ENCODE measurements at regions not wholly inside any gene's neighbourhood (a gene's known extent, or its start where the extent isn't known, plus 50 kb on each side); places are given as distances from the start of the nearest gene placed in this dataset.

DNA sequence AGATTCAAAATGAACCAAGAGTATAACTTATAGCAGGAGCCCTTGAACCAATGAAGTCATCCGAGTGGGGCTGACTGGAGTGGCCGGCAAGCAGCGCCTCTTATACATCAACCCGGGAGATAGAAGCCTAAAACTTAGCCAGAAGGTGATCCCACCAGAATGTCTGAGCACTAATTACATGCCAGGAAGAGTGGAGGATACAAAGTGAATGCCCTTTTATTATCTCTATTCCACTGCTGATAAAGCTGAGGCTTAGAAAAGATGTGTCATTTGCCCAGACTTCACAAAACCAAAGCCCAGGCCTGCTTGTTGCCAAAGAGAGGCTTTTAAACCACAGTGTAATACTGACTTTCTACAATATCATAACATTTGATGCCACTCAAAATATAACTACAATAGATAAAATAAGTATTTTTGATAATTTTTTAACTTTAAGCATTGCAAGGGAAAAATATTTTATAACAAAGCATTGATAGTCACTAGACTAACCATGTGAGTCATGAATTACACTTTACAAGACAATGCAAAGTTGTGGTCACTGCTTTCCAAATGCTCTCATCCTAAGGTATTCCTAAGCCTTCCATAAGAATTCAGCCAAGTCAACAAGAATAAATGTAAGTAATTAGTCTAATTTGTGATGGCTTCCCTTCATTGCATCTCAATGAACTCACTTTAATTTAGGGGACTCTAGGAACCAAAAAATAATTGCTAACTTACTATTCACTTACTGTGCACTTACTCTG is 58.6 kb upstream of the ARID5B start:
- Histone ChIP-seq H3K4me3 (no peak overlapping the region), H3K27me3 (ENCODE audit: control insufficient read depth in 3 of 3, insufficient read depth in 3 of 3, low read length in 2 of 3) (no peaks in the 10 kb centered on the region), H3K4me1 (ENCODE audit: control insufficient read depth in 5 of 5, insufficient read depth in 5 of 5, low read length in 5 of 5) (peaks cover 0 to 4% (median 0%) of the 10 kb centered on the region in 5 donors), H3K36me3 (ENCODE audit: control insufficient read depth in 4 of 4, insufficient read depth in 4 of 4, low read length in 4 of 4) (no peaks in the 10 kb centered on the region), H3K9me3 (ENCODE audit: control insufficient read depth in 4 of 4, insufficient read depth in 3 of 4, low read length in 3 of 4) (no peaks in the 10 kb centered on the region), H3K9ac (ENCODE audit: insufficient read depth in 1 of 2, low read length in 2 of 2) (no peak overlapping the region), H3K27ac (ENCODE audit: low read depth in 1 of 2, low read length in 1 of 2) (no peak overlapping the region)
- DNase-seq (no peak), ATAC-seq (ENCODE audit: insufficient read depth, low FRiP score) (no peak)
- 91 to 97% methylated on average over 4 of the region's 4 CpGs for WGBS, 2 donors
- TF ChIP-seq, protein P1, sequence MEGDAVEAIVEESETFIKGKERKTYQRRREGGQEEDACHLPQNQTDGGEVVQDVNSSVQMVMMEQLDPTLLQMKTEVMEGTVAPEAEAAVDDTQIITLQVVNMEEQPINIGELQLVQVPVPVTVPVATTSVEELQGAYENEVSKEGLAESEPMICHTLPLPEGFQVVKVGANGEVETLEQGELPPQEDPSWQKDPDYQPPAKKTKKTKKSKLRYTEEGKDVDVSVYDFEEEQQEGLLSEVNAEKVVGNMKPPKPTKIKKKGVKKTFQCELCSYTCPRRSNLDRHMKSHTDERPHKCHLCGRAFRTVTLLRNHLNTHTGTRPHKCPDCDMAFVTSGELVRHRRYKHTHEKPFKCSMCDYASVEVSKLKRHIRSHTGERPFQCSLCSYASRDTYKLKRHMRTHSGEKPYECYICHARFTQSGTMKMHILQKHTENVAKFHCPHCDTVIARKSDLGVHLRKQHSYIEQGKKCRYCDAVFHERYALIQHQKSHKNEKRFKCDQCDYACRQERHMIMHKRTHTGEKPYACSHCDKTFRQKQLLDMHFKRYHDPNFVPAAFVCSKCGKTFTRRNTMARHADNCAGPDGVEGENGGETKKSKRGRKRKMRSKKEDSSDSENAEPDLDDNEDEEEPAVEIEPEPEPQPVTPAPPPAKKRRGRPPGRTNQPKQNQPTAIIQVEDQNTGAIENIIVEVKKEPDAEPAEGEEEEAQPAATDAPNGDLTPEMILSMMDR (IDR thresholded peaks at IDR 0.05; ENCODE audit: control extremely low read depth, extremely low read depth), result no peak

DNA sequence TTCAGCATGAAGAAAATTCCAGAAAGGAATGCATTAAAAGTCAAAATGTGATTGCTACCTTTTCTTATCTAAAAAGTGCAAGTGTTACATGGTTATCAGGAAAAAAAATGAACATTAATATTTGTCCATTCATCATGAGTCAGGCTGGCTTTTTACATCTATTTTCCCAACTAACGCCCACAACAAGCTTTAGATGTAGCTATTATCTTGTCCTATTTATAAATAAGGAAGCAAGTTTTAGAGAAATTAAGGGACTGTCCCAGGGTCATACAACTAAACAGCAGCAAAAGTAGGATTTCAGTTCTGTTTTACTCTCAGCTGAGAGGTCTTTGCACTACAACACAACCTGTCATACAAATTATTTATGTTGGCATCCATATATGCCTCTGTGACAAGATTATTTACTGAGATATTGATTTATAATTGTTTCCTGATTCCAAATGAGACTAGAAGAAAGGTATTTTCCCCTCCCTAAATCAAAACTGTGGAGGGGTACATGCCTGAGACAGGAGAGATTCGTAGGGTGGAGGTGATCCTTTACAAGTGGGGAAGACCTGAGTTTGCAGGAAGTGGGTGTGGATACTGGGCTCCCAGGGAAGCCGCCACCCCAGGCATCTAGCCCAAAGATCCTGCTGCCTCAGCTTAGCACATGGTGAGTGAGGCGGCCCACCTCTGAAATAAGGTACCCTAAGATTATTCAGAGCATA is 57.2 kb upstream of the ARID5B start:
- TF ChIP-seq, protein P1 (IDR thresholded peaks at IDR 0.05; ENCODE audit: control extremely low read depth, extremely low read depth), result no peak
- 90 to 91% methylated on average over 4 of the region's 4 CpGs for WGBS, 2 donors

DNA sequence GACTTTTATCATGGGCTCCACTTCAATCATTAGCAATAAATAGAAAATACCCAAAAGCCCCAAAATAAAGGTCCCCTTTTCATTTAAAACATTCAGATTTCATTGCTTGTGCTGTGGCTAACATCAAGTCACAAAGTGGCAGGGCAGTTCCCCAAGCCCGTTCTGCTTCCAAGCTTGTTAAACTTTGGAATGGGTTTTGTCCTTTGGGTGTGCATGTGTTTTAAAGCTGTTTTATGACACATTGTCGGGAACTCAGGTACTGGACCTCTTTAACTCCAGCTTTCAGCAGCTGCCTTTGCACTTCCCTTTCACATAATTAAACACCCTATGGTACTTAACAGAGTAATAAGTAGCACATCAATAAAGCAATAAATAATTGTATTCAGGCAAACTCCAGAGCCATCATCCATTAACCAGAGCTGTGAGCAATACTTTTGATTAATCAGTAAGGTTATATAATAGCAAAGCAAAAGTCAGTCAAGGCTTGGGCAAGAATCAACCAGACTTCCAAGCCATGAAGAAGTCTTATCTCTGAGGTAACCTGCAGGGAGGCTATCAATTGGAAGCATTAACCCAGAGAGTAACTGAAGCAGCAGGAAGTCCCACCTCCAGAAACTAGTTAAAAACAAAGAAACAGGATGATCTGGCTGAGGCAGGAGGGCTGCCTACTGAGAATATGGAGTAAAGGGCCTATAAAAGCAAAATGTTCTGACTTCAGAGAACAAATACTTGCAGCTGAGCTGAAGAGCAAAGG is 56.1 kb upstream of the ARID5B start:
- no peak overlapping the region for H3K27ac ChIP-seq (ENCODE audit: low read depth in 1 of 2, low read length in 1 of 2)
- TF ChIP-seq, protein P1 (IDR thresholded peaks at IDR 0.05; ENCODE audit: control extremely low read depth, extremely low read depth), result no peak
- ATAC-seq (ENCODE audit: insufficient read depth, low FRiP score) (no peak), DNase-seq (no peak)
- H3K4me1 ChIP-seq (ENCODE audit: control insufficient read depth in 5 of 5, insufficient read depth in 5 of 5, low read length in 5 of 5), result no peaks in the 10 kb centered on the region
- H3K36me3 ChIP-seq (ENCODE audit: control insufficient read depth in 4 of 4, insufficient read depth in 4 of 4, low read length in 4 of 4), result no peaks in the 10 kb centered on the region
- H3K27me3 ChIP-seq (ENCODE audit: control insufficient read depth in 3 of 3, insufficient read depth in 3 of 3, low read length in 2 of 3), result no peaks in the 10 kb centered on the region
- no peak overlapping the region for H3K9ac ChIP-seq (ENCODE audit: insufficient read depth in 1 of 2, low read length in 2 of 2)
- no peaks in the 10 kb centered on the region for H3K9me3 ChIP-seq (ENCODE audit: control insufficient read depth in 4 of 4, insufficient read depth in 3 of 4, low read length in 3 of 4)
- 96 to 98% methylated on average over 2 of the region's 2 CpGs for WGBS, 2 donors
- no peak overlapping the region for H3K4me3 ChIP-seq

More for the DNA sequence above, 57.2 kb upstream of the ARID5B start:
- Histone ChIP-seq H3K9me3 (ENCODE audit: control insufficient read depth in 4 of 4, insufficient read depth in 3 of 4, low read length in 3 of 4) (no peaks in the 10 kb centered on the region), H3K9ac (ENCODE audit: insufficient read depth in 1 of 2, low read length in 2 of 2) (no peak overlapping the region), H3K27ac (ENCODE audit: low read depth in 1 of 2, low read length in 1 of 2) (no peak overlapping the region), H3K4me1 (ENCODE audit: control insufficient read depth in 5 of 5, insufficient read depth in 5 of 5, low read length in 5 of 5) (no peaks in the 10 kb centered on the region), H3K27me3 (ENCODE audit: control insufficient read depth in 3 of 3, insufficient read depth in 3 of 3, low read length in 2 of 3) (no peaks in the 10 kb centered on the region), H3K4me3 (no peak overlapping the region), H3K36me3 (ENCODE audit: control insufficient read depth in 4 of 4, insufficient read depth in 4 of 4, low read length in 4 of 4) (no peaks in the 10 kb centered on the region)
- ATAC-seq (ENCODE audit: insufficient read depth, low FRiP score) (no peak), DNase-seq (no peak)

Data from lung (tissue), 11 donors.